ENCODE measurements at regions not wholly inside any gene's neighbourhood (a gene's known extent, or its start where the extent isn't known, plus 50 kb on each side); places are given as distances from the start of the nearest gene placed in this dataset.

GRCh38 chr2:226467633-226468032 is 332.0 kb downstream of the IRS1 start:
- H3K36me3 Mint-ChIP-seq (ENCODE audit: insufficient read depth, unreplicated experiment), result no peaks in the 10 kb centered on the region
- H3K9me3 Mint-ChIP-seq (ENCODE audit: low read depth, unreplicated experiment), result no peaks in the 10 kb centered on the region
- H3K4me1 Mint-ChIP-seq (ENCODE audit: low read depth, unreplicated experiment), result peaks cover under 1% of the 10 kb centered on the region
- H3K27me3 Mint-ChIP-seq (ENCODE audit: unreplicated experiment), result no peaks in the 10 kb centered on the region
- TF ChIP-seq CTCF (IDR thresholded peaks at IDR 0.05; ENCODE audit: unreplicated experiment), result no peak
- CTCF ChIA-PET, result no interaction called here
- DNase-seq, result no peak
- intact Hi-C loops (cut with micrococcal nuclease; ENCODE audit: unreplicated experiment), result no loop called here
- BruUV-seq (replicated peaks), result no TSS peak
- H3K27ac Mint-ChIP-seq (ENCODE audit: unreplicated experiment), result no peak overlapping the region
- no peak overlapping the region for H3K4me3 Mint-ChIP-seq (ENCODE audit: low read depth, unreplicated experiment)

GRCh38 chr2:226467221-226467620 is 332.4 kb downstream of the IRS1 start:
- TF ChIP-seq CTCF (IDR thresholded peaks at IDR 0.05; ENCODE audit: unreplicated experiment), result no peak
- no peak overlapping the region for H3K4me3 Mint-ChIP-seq (ENCODE audit: low read depth, unreplicated experiment)
- BruUV-seq (replicated peaks), result no TSS peak
- H3K9me3 Mint-ChIP-seq (ENCODE audit: low read depth, unreplicated experiment), result no peaks in the 10 kb centered on the region
- H3K4me1 Mint-ChIP-seq (ENCODE audit: low read depth, unreplicated experiment), result peaks cover 5% of the 10 kb centered on the region
- intact Hi-C loops (cut with micrococcal nuclease; ENCODE audit: unreplicated experiment), result no loop called here
- H3K36me3 Mint-ChIP-seq (ENCODE audit: insufficient read depth, unreplicated experiment), result no peaks in the 10 kb centered on the region
- DNase-seq, result no peak
- CTCF ChIA-PET, result no interaction called here
- no peak overlapping the region for H3K27ac Mint-ChIP-seq (ENCODE audit: unreplicated experiment)
- H3K27me3 Mint-ChIP-seq (ENCODE audit: unreplicated experiment), result no peaks in the 10 kb centered on the region

- Mint-ChIP-seq H3K27me3 (ENCODE audit: unreplicated experiment) (no peaks in the 10 kb centered on the region), H3K4me3 (ENCODE audit: low read depth, unreplicated experiment) (no peak overlapping the region), H3K4me1 (ENCODE audit: low read depth, unreplicated experiment) (peaks cover 9% of the 10 kb centered on the region), H3K27ac (ENCODE audit: unreplicated experiment) (no peak overlapping the region), H3K9me3 (ENCODE audit: low read depth, unreplicated experiment) (no peaks in the 10 kb centered on the region), H3K36me3 (ENCODE audit: insufficient read depth, unreplicated experiment) (no peaks in the 10 kb centered on the region)
- CTCF ChIA-PET, result no interaction called here
- TF ChIP-seq CTCF (IDR thresholded peaks at IDR 0.05; ENCODE audit: unreplicated experiment), result no peak
- no peak for DNase-seq
- intact Hi-C loops (cut with micrococcal nuclease; ENCODE audit: unreplicated experiment), result no loop called here
- no TSS peak for BruUV-seq (replicated peaks)
Measured at GRCh38 chr2:226466589-226466988, 333.0 kb downstream of the IRS1 start.

- no peak for DNase-seq
- H3K27me3 Mint-ChIP-seq (ENCODE audit: unreplicated experiment), result no peaks in the 10 kb centered on the region
- H3K27ac Mint-ChIP-seq (ENCODE audit: unreplicated experiment), result no peak overlapping the region
- no peak overlapping the region for H3K4me3 Mint-ChIP-seq (ENCODE audit: low read depth, unreplicated experiment)
- CTCF ChIA-PET, result no interaction called here
- no TSS peak for BruUV-seq (replicated peaks)
- no peaks in the 10 kb centered on the region for H3K9me3 Mint-ChIP-seq (ENCODE audit: low read depth, unreplicated experiment)
- peaks cover 9% of the 10 kb centered on the region for H3K4me1 Mint-ChIP-seq (ENCODE audit: low read depth, unreplicated experiment)
- intact Hi-C loops (cut with micrococcal nuclease; ENCODE audit: unreplicated experiment), result no loop called here
- TF ChIP-seq CTCF (IDR thresholded peaks at IDR 0.05; ENCODE audit: unreplicated experiment), result no peak
- H3K36me3 Mint-ChIP-seq (ENCODE audit: insufficient read depth, unreplicated experiment), result no peaks in the 10 kb centered on the region
Measured at GRCh38 chr2:226466124-226466523, 333.5 kb downstream of the IRS1 start.

GRCh38 chr2:226464380-226464779 is 335.2 kb downstream of the IRS1 start:
- Mint-ChIP-seq H3K36me3 (ENCODE audit: insufficient read depth, unreplicated experiment) (no peaks in the 10 kb centered on the region), H3K4me3 (ENCODE audit: low read depth, unreplicated experiment) (no peak overlapping the region), H3K9me3 (ENCODE audit: low read depth, unreplicated experiment) (no peaks in the 10 kb centered on the region), H3K4me1 (ENCODE audit: low read depth, unreplicated experiment) (peaks cover 9% of the 10 kb centered on the region), H3K27me3 (ENCODE audit: unreplicated experiment) (no peaks in the 10 kb centered on the region), H3K27ac (ENCODE audit: unreplicated experiment) (no peak overlapping the region)
- no peak for DNase-seq
- intact Hi-C loops (cut with micrococcal nuclease; ENCODE audit: unreplicated experiment), result no loop called here
- CTCF ChIA-PET, result no interaction called here
- TF ChIP-seq CTCF (IDR thresholded peaks at IDR 0.05; ENCODE audit: unreplicated experiment), result no peak
- BruUV-seq (replicated peaks), result no TSS peak

Measured in Calu3 (cell line).